ENCODE measurements at regions not wholly inside any gene's neighbourhood (a gene's known extent, or its start where the extent isn't known, plus 50 kb on each side); places are given as distances from the start of the nearest gene placed in this dataset.

- TF ChIP-seq POLR2AphosphoS5 (IDR thresholded peaks at IDR 0.05; ENCODE audit: borderline replicate concordance, low read depth, low read length), result no peak
- no peak for TF ChIP-seq FOXP2 (optimal IDR thresholded peaks at IDR 0.05; ENCODE audit: control extremely low read depth, extremely low read length, insufficient read depth)
- no peak for TF ChIP-seq EZH2 (IDR thresholded peaks at IDR 0.05)
- DNase-seq (ENCODE audit: low read depth, low spot score), result no peak
- Histone ChIP-seq H3K9me3 (ENCODE audit: low read depth, low read length) (no peaks in the 10 kb centered on the region), H3K4me3 (no peak overlapping the region), H3K36me3 (ENCODE audit: insufficient read depth, low read length) (no peaks in the 10 kb centered on the region), H3K9ac (ENCODE audit: insufficient read length) (no peak overlapping the region), H3K27ac (no peak overlapping the region)
These were observed 128.0 kb upstream of the EEA1 start for GRCh38 chr12:93056971-93057535.

GRCh38 chr12:93058280-93058679 is 129.2 kb upstream of the EEA1 start:
- Histone ChIP-seq H3K9ac (ENCODE audit: insufficient read length) (no peak overlapping the region), H3K4me3 (no peak overlapping the region), H3K9me3 (ENCODE audit: low read depth, low read length) (no peaks in the 10 kb centered on the region), H3K27ac (no peak overlapping the region), H3K36me3 (ENCODE audit: insufficient read depth, low read length) (no peaks in the 10 kb centered on the region)
- no peak for TF ChIP-seq POLR2AphosphoS5 (IDR thresholded peaks at IDR 0.05; ENCODE audit: borderline replicate concordance, low read depth, low read length)
- no peak for TF ChIP-seq FOXP2 (optimal IDR thresholded peaks at IDR 0.05; ENCODE audit: control extremely low read depth, extremely low read length, insufficient read depth)
- no peak for TF ChIP-seq EZH2 (IDR thresholded peaks at IDR 0.05)
- no peak for DNase-seq (ENCODE audit: low read depth, low spot score)

GRCh38 chr12:93059288-93059687 is 130.2 kb upstream of the EEA1 start:
- no peak overlapping the region for H3K27ac ChIP-seq
- no peak for TF ChIP-seq EZH2 (IDR thresholded peaks at IDR 0.05)
- no peak for TF ChIP-seq FOXP2 (optimal IDR thresholded peaks at IDR 0.05; ENCODE audit: control extremely low read depth, extremely low read length, insufficient read depth)
- TF ChIP-seq POLR2AphosphoS5 (IDR thresholded peaks at IDR 0.05; ENCODE audit: borderline replicate concordance, low read depth, low read length), result no peak
- H3K4me3 ChIP-seq, result no peak overlapping the region
- no peaks in the 10 kb centered on the region for H3K9me3 ChIP-seq (ENCODE audit: low read depth, low read length)
- no peak for DNase-seq (ENCODE audit: low read depth, low spot score)
- no peaks in the 10 kb centered on the region for H3K36me3 ChIP-seq (ENCODE audit: insufficient read depth, low read length)
- H3K9ac ChIP-seq (ENCODE audit: insufficient read length), result no peak overlapping the region

GRCh38 chr12:93059925-93060665 is 131.0 kb upstream of the EEA1 start:
- H3K9me3 ChIP-seq (ENCODE audit: low read depth, low read length), result no peaks in the 10 kb centered on the region
- no peak overlapping the region for H3K9ac ChIP-seq (ENCODE audit: insufficient read length)
- H3K36me3 ChIP-seq (ENCODE audit: insufficient read depth, low read length), result no peaks in the 10 kb centered on the region
- H3K4me3 ChIP-seq, result no peak overlapping the region; the same call in 1 of the 2 replicates
- no peak overlapping the region for H3K27ac ChIP-seq
- TF ChIP-seq POLR2AphosphoS5 (IDR thresholded peaks at IDR 0.05; ENCODE audit: borderline replicate concordance, low read depth, low read length) (no peak), EZH2 (IDR thresholded peaks at IDR 0.05) (no peak), FOXP2 (optimal IDR thresholded peaks at IDR 0.05; ENCODE audit: control extremely low read depth, extremely low read length, insufficient read depth) (no peak)
- DNase-seq (ENCODE audit: low read depth, low spot score), result no peak

GRCh38 chr12:93060666-93061472 is 131.8 kb upstream of the EEA1 start:
- Histone ChIP-seq H3K9me3 (ENCODE audit: low read depth, low read length) (no peaks in the 10 kb centered on the region), H3K9ac (ENCODE audit: insufficient read length) (peak overlapping the region; percentile 53), H3K27ac (peak overlapping the region; percentile 87), H3K4me3 (peak overlapping the region; percentile 75), H3K36me3 (ENCODE audit: insufficient read depth, low read length) (no peaks in the 10 kb centered on the region)
- no peak for TF ChIP-seq POLR2AphosphoS5 (IDR thresholded peaks at IDR 0.05; ENCODE audit: borderline replicate concordance, low read depth, low read length)
- TF ChIP-seq FOXP2 (optimal IDR thresholded peaks at IDR 0.05; ENCODE audit: control extremely low read depth, extremely low read length, insufficient read depth), result no peak
- TF ChIP-seq EZH2 (IDR thresholded peaks at IDR 0.05), result no peak
- peak; percentile 52 for DNase-seq (ENCODE audit: low read depth, low spot score)

GRCh38 chr12:93061473-93062419 is 132.7 kb upstream of the EEA1 start:
- Histone ChIP-seq H3K9me3 (ENCODE audit: low read depth, low read length) (no peaks in the 10 kb centered on the region), H3K27ac (peak overlapping the region; percentile 87; the same call in 1 of the 2 replicates), H3K4me3 (peak overlapping the region; percentile 75), H3K36me3 (ENCODE audit: insufficient read depth, low read length) (no peaks in the 10 kb centered on the region), H3K9ac (ENCODE audit: insufficient read length) (no peak overlapping the region)
- TF ChIP-seq EZH2 (IDR thresholded peaks at IDR 0.05), result no peak
- no peak for TF ChIP-seq POLR2AphosphoS5 (IDR thresholded peaks at IDR 0.05; ENCODE audit: borderline replicate concordance, low read depth, low read length)
- no peak for TF ChIP-seq FOXP2 (optimal IDR thresholded peaks at IDR 0.05; ENCODE audit: control extremely low read depth, extremely low read length, insufficient read depth)
- DNase-seq (ENCODE audit: low read depth, low spot score), result no peak

GRCh38 chr12:93065896-93066295 is 136.8 kb upstream of the EEA1 start:
- Histone ChIP-seq H3K9ac (ENCODE audit: insufficient read length) (no peak overlapping the region), H3K9me3 (ENCODE audit: low read depth, low read length) (no peaks in the 10 kb centered on the region), H3K4me3 (no peak overlapping the region), H3K36me3 (ENCODE audit: insufficient read depth, low read length) (no peaks in the 10 kb centered on the region), H3K27ac (no peak overlapping the region)
- TF ChIP-seq FOXP2 (optimal IDR thresholded peaks at IDR 0.05; ENCODE audit: control extremely low read depth, extremely low read length, insufficient read depth) (no peak), EZH2 (IDR thresholded peaks at IDR 0.05) (no peak), POLR2AphosphoS5 (IDR thresholded peaks at IDR 0.05; ENCODE audit: borderline replicate concordance, low read depth, low read length) (no peak)
- DNase-seq (ENCODE audit: low read depth, low spot score), result no peak
